Mesenchymal stem cell (in vitro differentiated cells and primary cell): ENCODE measurements at regions not wholly inside any gene's neighbourhood (a gene's known extent, or its start where the extent isn't known, plus 50 kb on each side); places are given as distances from the start of the nearest gene placed in this dataset.
"Not testable (repeated sequence)": the region's sequence is repeated elsewhere in the genome, so short reads cannot be mapped to it uniquely, and the experiment has no call there.

Experiments used
- DNase-seq: peaks from one replicate; pipeline ENCODE4 v3.0.0-alpha.2; 2013
- H2AFZ ChIP-seq: one replicate; pipeline ENCODE4 v1.6.1; 2013; ENCODE audit warnings: low read depth, mild to moderate bottlenecking, control low read depth, inconsistent platforms, low read length, moderate library complexity
- H2AK5ac ChIP-seq: 2 replicates; pipeline ENCODE4 v1.6.1; 2013; ENCODE audit warnings: low read length, moderate library complexity, mild to moderate bottlenecking, inconsistent platforms; ENCODE audit not compliant: severe bottlenecking
- H2BK120ac ChIP-seq: one replicate; pipeline ENCODE4 v1.6.1; 2013; ENCODE audit warnings: low read depth, mild to moderate bottlenecking, inconsistent platforms, low read length, moderate library complexity
- H2BK12ac ChIP-seq, 2 experiments: one replicate each; pipeline ENCODE4 v1.6.1; 2013; ENCODE audit warnings: inconsistent platforms in 2 of 2, low read length in 2 of 2, mild to moderate bottlenecking in 2 of 2, moderate library complexity in 2 of 2, control low read depth in 1 of 2
- H2BK15ac ChIP-seq: one replicate; pipeline ENCODE4 v1.6.1; 2013; ENCODE audit warnings: mild to moderate bottlenecking, low read depth, inconsistent platforms; ENCODE audit not compliant: poor library complexity, severe bottlenecking
- H2BK5ac ChIP-seq: 2 replicates; pipeline ENCODE4 v1.6.1; 2013; ENCODE audit warnings: low read depth, mild to moderate bottlenecking, low read length, control low read depth, inconsistent platforms; ENCODE audit not compliant: poor library complexity, severe bottlenecking
- H3K14ac ChIP-seq, 2 experiments: one replicate each; pipeline ENCODE4 v1.6.1; 2013; ENCODE audit warnings: inconsistent platforms in 2 of 2, low read length in 2 of 2, control low read depth in 1 of 2, mild to moderate bottlenecking in 1 of 2, moderate library complexity in 1 of 2
- H3K18ac ChIP-seq, 2 experiments: one replicate each; pipeline ENCODE4 v1.6.1; 2013; ENCODE audit warnings: inconsistent platforms in 2 of 2, low read length in 2 of 2, control low read depth in 1 of 2, low read depth in 1 of 2, mild to moderate bottlenecking in 1 of 2
- H3K23ac ChIP-seq, 2 experiments: one replicate each; pipeline ENCODE4 v1.6.1; 2013; ENCODE audit warnings: inconsistent platforms in 2 of 2, low read length in 2 of 2, mild to moderate bottlenecking in 2 of 2, moderate library complexity in 2 of 2, control low read depth in 1 of 2
- H3K27ac ChIP-seq: 2 replicates; pipeline ENCODE4 v1.5.1; 2013; ENCODE audit warnings: mild to moderate bottlenecking, moderate library complexity, low read length, control low read depth, inconsistent platforms; ENCODE audit not compliant: poor library complexity, severe bottlenecking
- H3K27me3 ChIP-seq, 2 experiments: 2 replicates each; pipeline versions ENCODE4 v1.6.1 to v1.7.0; 2013; ENCODE audit warnings: low read length in 2 of 2, mild to moderate bottlenecking in 2 of 2, moderate library complexity in 2 of 2, control low read depth in 1 of 2, inconsistent platforms in 1 of 2; ENCODE audit not compliant: control insufficient read depth in 1 of 2, insufficient read depth in 1 of 2
- H3K36me3 ChIP-seq, 2 experiments: 2 replicates each; pipeline versions ENCODE4 v1.6.1 to v1.7.0; 2013; ENCODE audit warnings: low read length in 2 of 2, control low read depth in 1 of 2, inconsistent platforms in 1 of 2, low read depth in 1 of 2, mild to moderate bottlenecking in 1 of 2; ENCODE audit not compliant: insufficient read depth in 2 of 2, control insufficient read depth in 1 of 2
- H3K4ac ChIP-seq, 2 experiments: one replicate each; pipeline ENCODE4 v1.6.1; 2013; ENCODE audit warnings: inconsistent platforms in 2 of 2, low read length in 2 of 2, mild to moderate bottlenecking in 2 of 2, moderate library complexity in 2 of 2, control low read depth in 1 of 2, low read depth in 1 of 2
- H3K4me1 ChIP-seq: 2 replicates; pipeline ENCODE4 v1.6.1; 2013; ENCODE audit warnings: low read depth, low read length, control low read depth; ENCODE audit not compliant: control insufficient read depth, insufficient read depth
- H3K4me2 ChIP-seq: 2 replicates; pipeline ENCODE4 v1.6.1; 2013; ENCODE audit warnings: low read length, mild to moderate bottlenecking, inconsistent platforms; ENCODE audit not compliant: poor library complexity, severe bottlenecking
- H3K4me3 ChIP-seq, 2 experiments: 2 replicates each; pipeline versions ENCODE4 v1.5.1 to v1.7.0; 2013; ENCODE audit warnings: low read length in 2 of 2, mild to moderate bottlenecking in 2 of 2, control low read depth in 1 of 2, low read depth in 1 of 2; ENCODE audit not compliant: insufficient read depth in 1 of 2
- H3K79me1 ChIP-seq: replicated peaks from 2 replicates; pipeline ENCODE4 v1.6.1; 2013; ENCODE audit warnings: mild to moderate bottlenecking, control low read depth, low read length, inconsistent platforms; ENCODE audit not compliant: poor library complexity, severe bottlenecking
- H3K9ac ChIP-seq: 2 replicates; pipeline ENCODE4 v1.7.0; 2013; ENCODE audit warnings: mild to moderate bottlenecking, low read length, moderate library complexity
- H3K9me3 ChIP-seq: 2 replicates; pipeline ENCODE4 v1.7.0; 2013; ENCODE audit warnings: mild to moderate bottlenecking, low read length; ENCODE audit not compliant: control insufficient read depth
- H4K8ac ChIP-seq: one replicate; pipeline ENCODE4 v1.6.1; 2013; ENCODE audit warnings: inconsistent platforms, mild to moderate bottlenecking, low read length, moderate library complexity
- H4K91ac ChIP-seq: one replicate; pipeline ENCODE4 v1.6.1; 2013; ENCODE audit warnings: mild to moderate bottlenecking, low read length, inconsistent platforms
- WGBS: methylation state at CpG from one replicate; pipeline ENCODE4 v1.1.7; 2013; ENCODE audit warnings: mixed read lengths; 5-methylcytosine and 5-hydroxymethylcytosine counted together

DNA sequence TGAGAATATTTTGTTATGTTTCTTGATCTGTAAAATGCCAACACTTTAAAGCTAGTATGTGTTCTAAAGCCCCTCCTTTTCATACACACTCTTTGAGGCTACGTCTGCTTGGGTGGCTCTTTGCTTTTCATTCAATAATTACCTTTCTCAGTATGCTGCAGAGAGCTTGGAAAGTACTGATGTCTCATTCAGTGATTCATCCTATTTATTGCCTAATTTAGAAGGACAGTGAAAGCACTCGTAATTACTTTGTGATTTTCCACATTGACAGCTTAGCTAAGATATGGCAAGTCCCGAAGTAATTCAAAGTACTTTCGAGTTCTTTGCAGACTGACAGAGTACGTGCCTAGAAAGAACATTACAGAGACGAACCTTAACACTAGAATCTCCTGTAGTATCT, 57.2 kb downstream of the BMP15 start:
- H2BK120ac ChIP-seq: no peak overlapping the region
- H2AK5ac ChIP-seq: no peak overlapping the region
- H3K36me3 ChIP-seq: no peaks in the 10 kb centered on the region
- H2AFZ ChIP-seq: no peak overlapping the region
- H3K4me2 ChIP-seq: no peak overlapping the region
- no peak overlapping the region for H3K4me3 ChIP-seq
- H3K27me3 ChIP-seq: peaks cover 0 to 19% of the 10 kb centered on the region in 2 experiments
- no peak overlapping the region for H3K14ac ChIP-seq
- no peaks in the 10 kb centered on the region for H3K9me3 ChIP-seq
- no peak for DNase-seq
- no peak overlapping the region for H2BK12ac ChIP-seq
- no peaks in the 10 kb centered on the region for H3K4me1 ChIP-seq
- H4K8ac ChIP-seq: no peak overlapping the region
- H3K9ac ChIP-seq: no peak overlapping the region
- peak overlapping the region; percentile 73 for H2BK5ac ChIP-seq
- no peak overlapping the region for H3K4ac ChIP-seq
- H2BK15ac ChIP-seq: no peak overlapping the region
- no peak overlapping the region for H3K18ac ChIP-seq
- H4K91ac ChIP-seq: no peak overlapping the region
- no peak overlapping the region for H3K23ac ChIP-seq
- H3K79me1 ChIP-seq: no peaks in the 10 kb centered on the region
- 73% methylated on average over 5 of the region's 6 CpGs for WGBS
- peak overlapping the region; percentile 88 for H3K27ac ChIP-seq

DNA sequence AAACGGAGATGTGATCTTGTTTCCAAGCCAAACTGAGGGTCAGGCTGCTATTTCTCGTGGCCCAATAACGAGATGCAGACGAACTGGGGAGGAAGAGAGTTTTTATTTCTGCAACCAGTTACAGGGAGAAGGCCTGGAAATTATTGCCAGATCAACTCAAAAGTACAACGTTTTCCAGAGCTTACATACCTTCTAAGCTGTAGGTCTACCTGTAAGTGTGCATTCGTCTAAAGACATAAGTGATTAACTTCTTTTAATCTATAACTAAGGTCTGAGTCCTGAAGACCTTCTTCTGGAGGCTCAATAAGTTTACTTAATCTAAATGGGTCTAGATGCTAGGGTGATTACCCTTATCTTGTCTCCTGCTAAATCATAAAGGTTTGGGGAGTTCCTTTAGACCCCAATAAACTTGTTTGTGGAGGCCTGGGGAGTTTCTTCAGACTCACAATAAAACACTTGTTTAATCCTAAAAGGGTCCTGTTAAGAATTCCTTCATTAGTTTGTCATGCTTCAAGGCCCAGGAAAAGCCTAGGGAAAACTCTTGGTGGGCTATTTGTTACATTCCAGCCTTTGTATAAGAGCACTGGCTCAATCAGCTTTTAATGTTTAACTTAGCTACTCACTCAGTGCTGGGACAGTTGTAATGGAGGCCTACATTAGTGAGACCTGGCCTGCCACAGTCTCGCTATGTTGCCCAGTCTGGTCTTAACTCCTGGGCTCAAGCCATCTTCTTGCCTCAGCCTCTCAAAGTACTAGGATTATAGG, 58.5 kb downstream of the BMP15 start:
- not testable (repeated sequence) for H2BK120ac ChIP-seq, H4K8ac ChIP-seq, H3K23ac ChIP-seq, DNase-seq, H3K4me3 ChIP-seq, H2AK5ac ChIP-seq, H2AFZ ChIP-seq, H3K18ac ChIP-seq, H3K9ac ChIP-seq, H3K36me3 ChIP-seq, H3K9me3 ChIP-seq, H3K4me2 ChIP-seq, H3K79me1 ChIP-seq, H2BK12ac ChIP-seq, H2BK15ac ChIP-seq, H4K91ac ChIP-seq, H3K14ac ChIP-seq, H3K4ac ChIP-seq, H3K4me1 ChIP-seq
- 38% methylated on average over 4 of the region's 7 CpGs for WGBS
- Histone ChIP-seq H2BK5ac (peak overlapping the region; percentile 25), H3K27me3 (peaks cover 0 to 20% of the 10 kb centered on the region in 2 experiments), H3K27ac (peak overlapping the region; percentile 92)

DNA sequence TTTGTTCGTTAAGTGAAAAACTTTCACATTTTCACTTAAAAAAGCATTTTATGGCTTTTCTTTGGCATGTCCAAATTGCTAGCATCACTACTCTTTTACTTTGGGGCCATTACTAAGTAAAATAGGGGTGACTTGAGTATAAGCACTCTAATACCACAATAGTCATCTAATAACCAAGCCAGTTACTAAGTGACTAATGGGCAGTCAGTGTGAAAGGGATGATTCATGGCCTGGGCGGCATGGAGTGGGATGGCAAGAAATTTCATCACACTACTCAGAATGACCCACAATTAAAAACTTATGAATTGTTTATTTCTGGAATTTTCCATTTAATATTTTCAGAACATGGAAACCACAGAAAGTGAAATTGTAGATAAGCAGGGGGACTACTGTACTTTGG, 60.9 kb downstream of the BMP15 start:
- WGBS: 100% methylated on average over 1 of the region's 2 CpGs
- H2BK120ac ChIP-seq: no peak overlapping the region
- H3K79me1 ChIP-seq: no peaks in the 10 kb centered on the region
- H3K23ac ChIP-seq: no peak overlapping the region
- no peak overlapping the region for H2AK5ac ChIP-seq
- peaks cover 0 to 7% of the 10 kb centered on the region in 2 experiments for H3K27me3 ChIP-seq
- no peak overlapping the region for H4K8ac ChIP-seq
- no peak overlapping the region for H2BK12ac ChIP-seq
- H3K18ac ChIP-seq: no peak overlapping the region
- H3K4me3 ChIP-seq: no peak overlapping the region
- no peak for DNase-seq
- no peak overlapping the region for H2BK5ac ChIP-seq
- no peak overlapping the region for H4K91ac ChIP-seq
- no peak overlapping the region for H3K14ac ChIP-seq
- H3K36me3 ChIP-seq: no peaks in the 10 kb centered on the region
- H3K4ac ChIP-seq: no peak overlapping the region
- H3K9me3 ChIP-seq: no peaks in the 10 kb centered on the region
- H2BK15ac ChIP-seq: no peak overlapping the region
- no peaks in the 10 kb centered on the region for H3K4me1 ChIP-seq
- H3K4me2 ChIP-seq: no peak overlapping the region
- no peak overlapping the region for H2AFZ ChIP-seq
- H3K9ac ChIP-seq: peak overlapping the region; percentile 16
- H3K27ac ChIP-seq: peak overlapping the region; percentile 84

DNA sequence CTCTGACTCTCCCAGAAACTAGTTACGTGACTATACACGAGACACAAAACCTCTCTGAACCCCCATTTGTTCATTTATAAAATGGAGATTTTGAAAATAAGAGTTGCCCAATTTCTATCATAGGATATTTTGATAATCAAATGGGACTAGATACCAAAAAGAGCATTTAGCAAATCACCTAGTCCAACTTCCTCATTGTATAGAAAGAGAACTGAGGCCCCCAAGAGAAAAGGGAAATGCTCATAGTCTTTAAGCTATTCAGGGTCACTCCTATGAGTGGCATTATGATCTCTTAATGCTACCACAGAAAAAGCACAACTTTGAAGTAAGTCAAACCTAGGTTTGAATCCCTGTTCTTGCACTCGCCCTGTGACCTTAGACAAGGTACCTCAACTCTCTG, 62.7 kb downstream of the BMP15 start:
- Histone ChIP-seq H3K9ac (no peak overlapping the region), H2BK120ac (no peak overlapping the region), H2BK12ac (no peak overlapping the region), H3K4me2 (no peak overlapping the region), H2AK5ac (no peak overlapping the region), H3K27ac (no peak overlapping the region), H2BK15ac (no peak overlapping the region), H3K4me3 (no peak overlapping the region), H4K91ac (no peak overlapping the region), H3K23ac (no peak overlapping the region), H3K9me3 (no peaks in the 10 kb centered on the region), H3K4me1 (no peaks in the 10 kb centered on the region), H3K79me1 (no peaks in the 10 kb centered on the region), H2BK5ac (no peak overlapping the region), H3K27me3 (peaks cover 0 to 7% of the 10 kb centered on the region in 2 experiments), H3K14ac (no peak overlapping the region), H3K36me3 (no peaks in the 10 kb centered on the region), H4K8ac (no peak overlapping the region), H3K18ac (no peak overlapping the region), H2AFZ (no peak overlapping the region), H3K4ac (no peak overlapping the region)
- no CpG with 5 or more reads among the region's 3 CpGs for WGBS
- DNase-seq: no peak
